Mesothelial cell of epicardium (in vitro differentiated cells): ENCODE measurements at regions not wholly inside any gene's neighbourhood (a gene's known extent, or its start where the extent isn't known, plus 50 kb on each side); places are given as distances from the start of the nearest gene placed in this dataset.
"Not testable (repeated sequence)": the region's sequence is repeated elsewhere in the genome, so short reads cannot be mapped to it uniquely, and the experiment has no call there.

Experiments
- DNase-seq, 2 experiments: peaks; one replicate each; pipeline ENCODE4 v3.0.0; 2021; ENCODE audit warnings: low spot score in 2 of 2; ENCODE audit not compliant: unreplicated experiment in 2 of 2
- H3K27ac Mint-ChIP-seq: 2 replicates; pipeline ENCODE4 v1.8.0; 2021; ENCODE audit warnings: mixed read lengths
- H3K27me3 Mint-ChIP-seq: 2 replicates; pipeline ENCODE4 v1.8.0; 2021; ENCODE audit warnings: low read depth, mixed read lengths
- H3K36me3 Mint-ChIP-seq: 2 replicates; pipeline ENCODE4 v1.8.0; 2021; ENCODE audit warnings: mixed read lengths
- H3K4me1 Mint-ChIP-seq: 2 replicates; pipeline ENCODE4 v1.8.0; 2021; ENCODE audit warnings: mixed read lengths
- H3K4me3 Mint-ChIP-seq: 2 replicates; pipeline ENCODE4 v1.8.0; 2021; ENCODE audit warnings: mild to moderate bottlenecking, moderate library complexity, mixed read lengths
- H3K9me3 Mint-ChIP-seq: 2 replicates; pipeline ENCODE4 v1.8.0; 2021; ENCODE audit warnings: mixed read lengths
- CTCF ChIP-seq: fragments of 200-600 bp; sonication (generic); IDR thresholded peaks from one replicate; pipeline ENCODE4 v1.5.0; 2021; ENCODE audit warnings: antibody characterized with exemption; ENCODE audit not compliant: unreplicated experiment

- no peaks in the 10 kb centered on the region for H3K9me3 Mint-ChIP-seq
- H3K36me3 Mint-ChIP-seq = no peaks in the 10 kb centered on the region
- peaks cover 30% of the 10 kb centered on the region for H3K4me1 Mint-ChIP-seq
- H3K27me3 Mint-ChIP-seq = peaks cover 4% of the 10 kb centered on the region
- TF ChIP-seq CTCF = no peak
- DNase-seq = no peak
- H3K4me3 Mint-ChIP-seq = no peak overlapping the region
- H3K27ac Mint-ChIP-seq = peak overlapping the region; percentile 69
Observed at GRCh38 chr12:124698211-124698997, 131.0 kb upstream of the NCOR2 start.

- peaks cover 29% of the 10 kb centered on the region for H3K4me1 Mint-ChIP-seq
- H3K27me3 Mint-ChIP-seq, DNase-seq, H3K9me3 Mint-ChIP-seq, H3K4me3 Mint-ChIP-seq, H3K36me3 Mint-ChIP-seq: not testable (repeated sequence)
- H3K27ac Mint-ChIP-seq = peak overlapping the region; percentile 69
Observed at GRCh38 chr12:124697722-124698121, 130.3 kb upstream of the NCOR2 start.

DNA sequence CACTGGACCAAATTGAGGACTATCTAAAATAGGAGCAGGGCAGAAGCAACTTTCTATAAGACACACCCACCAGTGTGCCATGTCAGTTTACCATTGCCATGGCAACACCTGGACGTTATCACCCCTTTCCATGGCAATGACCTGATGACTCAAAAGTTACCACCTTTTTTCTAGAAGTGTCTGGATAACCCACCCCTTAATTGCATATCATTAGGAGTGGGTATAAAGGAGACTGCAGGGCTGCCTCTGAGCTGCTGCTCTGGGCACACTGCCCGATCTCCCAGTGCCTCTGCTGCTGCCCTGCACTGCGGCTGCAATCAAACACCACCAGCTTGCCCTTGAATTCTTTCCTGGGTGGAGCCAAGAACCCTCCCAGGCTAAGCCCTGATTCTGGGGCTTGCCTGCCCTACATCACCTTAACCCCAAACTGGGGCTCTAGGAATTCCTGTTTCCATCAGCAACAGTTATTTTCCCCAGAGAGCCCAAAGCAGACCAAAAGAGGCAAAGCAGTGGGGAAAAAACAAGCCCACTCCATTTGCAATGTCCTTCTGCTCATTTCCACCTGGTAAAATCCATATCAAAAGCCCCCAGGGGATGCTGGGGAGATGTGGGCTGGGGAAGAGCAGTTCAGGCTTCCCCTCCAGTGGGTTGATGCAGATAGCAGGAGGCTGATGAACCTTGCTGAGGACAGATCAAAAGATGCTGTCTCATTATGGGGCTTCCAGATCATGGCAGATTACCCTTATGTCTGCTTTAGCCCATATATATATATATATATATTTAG lies 129.5 kb upstream of the NCOR2 start:
- no peak for DNase-seq
- no peak overlapping the region for H3K4me3 Mint-ChIP-seq
- no peak overlapping the region for H3K27ac Mint-ChIP-seq
- TF ChIP-seq CTCF = no peak
- peaks cover 29% of the 10 kb centered on the region for H3K4me1 Mint-ChIP-seq
- H3K9me3 Mint-ChIP-seq = peaks cover 6% of the 10 kb centered on the region
- no peaks in the 10 kb centered on the region for H3K36me3 Mint-ChIP-seq
- H3K27me3 Mint-ChIP-seq = peaks cover 4% of the 10 kb centered on the region

DNA sequence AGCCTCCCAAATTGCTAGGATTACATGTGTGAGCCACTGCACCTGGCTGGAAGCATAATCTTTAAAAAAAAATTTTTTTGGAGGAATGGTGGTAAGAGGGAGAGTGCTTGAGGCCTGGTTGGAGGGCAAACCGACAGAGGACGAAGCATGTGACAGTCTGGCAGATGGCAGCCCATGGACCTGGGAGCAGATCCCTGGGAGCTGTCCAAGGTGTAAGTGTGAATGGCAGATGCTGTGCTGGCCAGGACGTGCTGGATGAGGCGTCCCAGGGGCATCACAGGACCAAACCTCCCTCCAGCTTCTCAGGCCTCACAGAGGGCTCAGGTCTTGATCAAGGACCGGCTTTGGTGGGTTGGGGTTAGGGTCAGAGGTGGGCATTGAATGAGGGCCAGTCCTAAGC lies 128.4 kb upstream of the NCOR2 start:
- H3K27ac Mint-ChIP-seq = no peak overlapping the region
- no peak for TF ChIP-seq CTCF
- no peaks in the 10 kb centered on the region for H3K36me3 Mint-ChIP-seq
- H3K4me1 Mint-ChIP-seq = peaks cover 22% of the 10 kb centered on the region
- H3K27me3 Mint-ChIP-seq = peaks cover 4% of the 10 kb centered on the region
- no peak overlapping the region for H3K4me3 Mint-ChIP-seq
- H3K9me3 Mint-ChIP-seq = peaks cover 9% of the 10 kb centered on the region
- no peak for DNase-seq

DNA sequence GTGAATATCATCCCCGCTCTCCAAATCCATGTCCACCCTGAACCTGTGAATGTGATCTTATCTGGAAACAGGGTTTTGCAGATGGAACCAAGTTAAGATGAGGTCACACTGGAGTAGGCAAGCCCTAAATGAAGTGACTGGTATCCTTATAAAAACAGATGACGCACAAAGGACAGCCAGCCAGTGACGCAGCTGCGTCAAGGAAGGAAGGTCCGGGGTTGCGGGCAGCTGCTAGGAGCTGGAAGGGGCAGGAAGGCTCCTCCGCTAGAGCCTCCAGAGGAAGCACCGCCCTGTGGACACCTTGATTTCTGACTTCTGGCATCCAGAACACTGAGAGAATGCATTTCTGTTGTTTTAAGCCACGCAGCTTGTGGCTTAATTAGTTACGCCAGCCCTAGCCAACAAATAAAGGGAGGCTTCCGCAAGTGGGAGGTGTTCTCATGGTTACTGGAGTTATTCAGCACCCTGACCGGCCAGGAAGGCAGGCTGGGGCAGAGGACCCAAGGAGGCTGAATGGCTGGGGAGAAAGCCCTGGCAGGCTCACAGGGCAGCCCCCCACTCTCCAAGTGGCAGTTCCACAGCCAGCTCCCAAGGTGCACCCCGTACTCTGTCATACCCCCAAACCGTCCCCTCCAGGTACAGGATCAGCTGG lies 127.6 kb upstream of the NCOR2 start:
- peaks cover 9% of the 10 kb centered on the region for H3K9me3 Mint-ChIP-seq
- no peak overlapping the region for H3K27ac Mint-ChIP-seq
- DNase-seq = no peak
- no peak overlapping the region for H3K4me3 Mint-ChIP-seq
- TF ChIP-seq CTCF = no peak
- H3K4me1 Mint-ChIP-seq = peaks cover 15% of the 10 kb centered on the region
- H3K27me3 Mint-ChIP-seq = peaks cover 4% of the 10 kb centered on the region
- H3K36me3 Mint-ChIP-seq = no peaks in the 10 kb centered on the region

GRCh38 chr12:124694250-124694649 lies 126.8 kb upstream of the NCOR2 start:
- peaks cover 3% of the 10 kb centered on the region for H3K27me3 Mint-ChIP-seq
- no peak for TF ChIP-seq CTCF
- H3K4me3 Mint-ChIP-seq = no peak overlapping the region
- no peak for DNase-seq
- no peaks in the 10 kb centered on the region for H3K36me3 Mint-ChIP-seq
- H3K27ac Mint-ChIP-seq = no peak overlapping the region
- H3K4me1 Mint-ChIP-seq = peaks cover 15% of the 10 kb centered on the region
- peaks cover 9% of the 10 kb centered on the region for H3K9me3 Mint-ChIP-seq
